GM12865 (cell line): ENCODE measurements at regions not wholly inside any gene's neighbourhood (a gene's known extent, or its start where the extent isn't known, plus 50 kb on each side); places are given as distances from the start of the nearest gene placed in this dataset.

ENCODE experiments used
- DNase-seq: peaks from one replicate; pipeline ENCODE4 v3.0.0; 2010; ENCODE audit warnings: low read depth
- H3K4me3 ChIP-seq: 2 replicates; pipeline ENCODE4 v1.5.1; 2011; ENCODE audit warnings: mild to moderate bottlenecking, low read depth, low read length, control low read depth
- CTCF ChIP-seq: IDR thresholded peaks from 2 replicates; pipeline ENCODE4 v1.5.1; 2011; ENCODE audit warnings: low read length, control low read depth, low read depth, inconsistent platforms; ENCODE audit not compliant: insufficient read depth; ENCODE audit errors: missing control alignments

DNA sequence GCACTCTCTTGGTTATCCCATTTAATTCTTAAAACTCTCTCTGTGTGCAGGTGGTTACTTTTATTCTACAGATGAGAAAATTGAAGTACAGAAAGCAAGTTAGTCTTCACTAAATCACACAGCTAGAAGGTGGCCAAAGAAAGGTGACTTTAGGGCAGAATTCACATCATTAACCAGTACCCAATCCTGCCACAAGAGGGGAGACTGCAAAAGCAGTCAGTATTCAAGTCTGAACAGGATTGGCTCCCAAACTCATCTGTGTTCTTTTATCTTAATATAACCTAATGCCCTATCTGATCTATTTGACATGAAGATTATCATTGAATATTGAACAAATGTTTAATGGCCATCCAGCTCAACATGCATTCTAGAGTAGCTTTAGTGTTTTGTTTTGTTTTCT lies 225.3 kb upstream of the FAM83B start:
- peak; percentile 42 for TF ChIP-seq CTCF
- DNase-seq = peak; percentile 39
- H3K4me3 ChIP-seq = no peak overlapping the region

DNA sequence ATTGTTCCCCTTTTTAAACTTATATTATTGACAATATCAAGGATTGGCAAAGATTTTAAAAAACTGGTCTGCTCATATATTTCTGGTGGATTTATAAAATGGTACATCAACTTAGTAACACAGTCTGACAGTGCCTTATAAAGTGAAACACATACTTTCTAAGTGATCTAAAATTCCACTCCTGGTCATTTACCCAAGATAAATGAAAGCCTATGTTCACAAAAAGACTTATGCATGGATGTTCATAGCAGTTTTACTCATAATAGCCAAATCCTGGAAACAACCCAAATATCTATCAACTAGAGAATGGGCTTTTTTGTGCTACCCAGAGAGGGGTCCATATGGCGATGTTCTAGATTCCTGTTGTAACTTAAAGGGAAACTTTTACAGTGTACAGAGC lies 222.4 kb upstream of the FAM83B start:
- TF ChIP-seq CTCF = no peak

DNA sequence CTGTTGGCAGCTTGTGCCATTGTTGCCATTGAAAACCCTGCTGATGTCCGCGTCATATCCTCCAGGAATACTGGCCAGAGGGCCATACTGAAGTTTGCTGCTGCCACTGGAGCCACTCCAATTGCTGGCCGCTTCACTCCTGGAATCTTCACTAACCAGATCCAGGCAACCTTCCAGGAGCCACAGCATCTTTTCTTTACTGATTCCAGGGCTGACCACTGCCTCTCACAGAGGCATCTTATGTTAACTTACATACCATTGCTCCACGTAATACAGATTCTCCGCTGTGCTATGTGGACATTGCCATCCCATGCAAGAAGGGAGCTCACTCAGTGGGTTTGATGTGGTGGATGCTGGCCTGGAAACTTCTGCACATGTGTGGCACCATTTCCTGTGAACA lies 221.8 kb upstream of the FAM83B start:
- no peak overlapping the region for H3K4me3 ChIP-seq
- TF ChIP-seq CTCF = no peak
- no peak for DNase-seq

More for the DNA sequence above, 222.4 kb upstream of the FAM83B start:
- no peak overlapping the region for H3K4me3 ChIP-seq
- DNase-seq = no peak

DNA sequence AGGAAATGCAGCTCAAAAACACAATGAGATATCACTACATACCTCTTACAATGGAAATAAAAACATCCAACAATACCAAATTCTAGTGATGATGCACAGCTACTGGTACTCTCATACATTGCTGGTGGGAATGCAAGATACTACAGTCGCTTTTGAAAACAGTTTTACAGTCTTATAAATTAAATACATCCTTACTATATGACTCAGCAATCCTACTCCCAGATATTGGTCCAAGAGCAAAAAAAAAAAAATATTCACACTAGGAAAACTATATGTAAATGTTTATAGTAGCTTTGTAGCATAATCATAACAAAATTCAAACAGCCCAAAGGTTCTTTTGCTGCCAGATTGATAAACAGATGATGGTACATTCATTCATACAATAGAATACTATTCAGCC lies 217.4 kb upstream of the FAM83B start:
- TF ChIP-seq CTCF = no peak
- DNase-seq = no peak
- no peak overlapping the region for H3K4me3 ChIP-seq

GRCh38 chr6:54632984-54633565 lies 213.5 kb upstream of the FAM83B start:
- TF ChIP-seq CTCF = no peak
- H3K4me3 ChIP-seq = no peak overlapping the region
- DNase-seq = no peak

DNA sequence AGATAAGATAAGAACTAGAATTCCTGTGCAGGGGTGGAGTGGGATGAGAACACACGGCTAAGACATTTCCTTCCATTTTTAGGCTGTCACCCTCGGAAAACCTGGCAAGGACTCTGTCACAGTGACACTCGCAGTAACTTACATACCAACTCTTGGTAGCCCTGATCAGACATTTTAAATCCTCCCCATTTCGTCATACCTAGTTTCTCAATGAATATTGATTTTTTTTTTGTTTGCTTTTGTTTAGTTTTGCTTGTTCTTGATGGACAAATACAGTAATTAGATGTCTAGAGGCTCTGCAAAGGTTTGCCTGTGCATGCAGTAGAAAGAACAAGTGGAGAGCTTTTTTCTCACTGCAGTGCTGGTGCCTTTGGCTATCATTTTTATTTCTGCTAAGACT lies 213.0 kb upstream of the FAM83B start:
- no peak for DNase-seq
- TF ChIP-seq CTCF = no peak
- no peak overlapping the region for H3K4me3 ChIP-seq

DNA sequence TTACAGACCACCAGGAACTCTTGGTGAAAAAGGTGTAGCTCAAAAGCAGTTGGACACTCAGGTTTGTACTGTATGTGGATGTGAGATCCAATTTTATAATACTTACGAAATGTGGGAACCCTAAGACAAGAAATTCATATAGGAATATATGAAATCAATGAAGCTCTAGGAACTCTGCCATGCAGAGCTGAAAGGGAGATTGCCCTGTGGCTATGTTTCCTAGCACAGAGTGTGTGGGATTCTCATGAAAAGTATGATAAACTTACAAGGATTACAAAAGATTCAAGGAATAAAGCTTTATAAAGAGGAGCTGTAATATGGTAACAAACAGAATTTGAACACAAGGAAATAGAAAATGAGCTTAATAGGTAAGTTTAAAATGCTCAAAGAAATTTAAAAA lies 205.7 kb upstream of the FAM83B start:
- no peak for DNase-seq
- H3K4me3 ChIP-seq = no peak overlapping the region
- no peak for TF ChIP-seq CTCF
